Type B pancreatic cell (in vitro differentiated cells): ENCODE measurements at regions not wholly inside any gene's neighbourhood (a gene's known extent, or its start where the extent isn't known, plus 50 kb on each side); places are given as distances from the start of the nearest gene placed in this dataset.

Source experiments
- DNase-seq: peaks from one replicate; pipeline ENCODE4 v3.0.0; 2021; ENCODE audit warnings: mixed read lengths; ENCODE audit not compliant: unreplicated experiment; ENCODE audit errors: extremely low spot score
- H3K27ac Mint-ChIP-seq: 2 replicates; pipeline ENCODE4 v1.8.0; 2021; ENCODE audit warnings: mild to moderate bottlenecking, mixed read lengths
- H3K27me3 Mint-ChIP-seq: 2 replicates; pipeline ENCODE4 v1.8.0; 2021; ENCODE audit warnings: mixed read lengths
- H3K36me3 Mint-ChIP-seq: 2 replicates; pipeline ENCODE4 v1.8.0; 2021; ENCODE audit warnings: mixed read lengths
- H3K4me1 Mint-ChIP-seq: one replicate; pipeline ENCODE4 v1.8.0; 2021; ENCODE audit warnings: mixed read lengths; ENCODE audit not compliant: unreplicated experiment
- H3K4me3 Mint-ChIP-seq: 2 replicates; pipeline ENCODE4 v1.8.0; 2021; ENCODE audit warnings: mild to moderate bottlenecking, mixed read lengths
- H3K9me3 Mint-ChIP-seq: 2 replicates; pipeline ENCODE4 v1.8.0; 2021; ENCODE audit warnings: mixed read lengths
- CTCF ChIP-seq: fragments of 200-600 bp; sonication (generic); conservative IDR thresholded peaks from 2 replicates; pipeline ENCODE4 v1.5.0; 2021; ENCODE audit warnings: antibody characterized with exemption, mild to moderate bottlenecking

DNA sequence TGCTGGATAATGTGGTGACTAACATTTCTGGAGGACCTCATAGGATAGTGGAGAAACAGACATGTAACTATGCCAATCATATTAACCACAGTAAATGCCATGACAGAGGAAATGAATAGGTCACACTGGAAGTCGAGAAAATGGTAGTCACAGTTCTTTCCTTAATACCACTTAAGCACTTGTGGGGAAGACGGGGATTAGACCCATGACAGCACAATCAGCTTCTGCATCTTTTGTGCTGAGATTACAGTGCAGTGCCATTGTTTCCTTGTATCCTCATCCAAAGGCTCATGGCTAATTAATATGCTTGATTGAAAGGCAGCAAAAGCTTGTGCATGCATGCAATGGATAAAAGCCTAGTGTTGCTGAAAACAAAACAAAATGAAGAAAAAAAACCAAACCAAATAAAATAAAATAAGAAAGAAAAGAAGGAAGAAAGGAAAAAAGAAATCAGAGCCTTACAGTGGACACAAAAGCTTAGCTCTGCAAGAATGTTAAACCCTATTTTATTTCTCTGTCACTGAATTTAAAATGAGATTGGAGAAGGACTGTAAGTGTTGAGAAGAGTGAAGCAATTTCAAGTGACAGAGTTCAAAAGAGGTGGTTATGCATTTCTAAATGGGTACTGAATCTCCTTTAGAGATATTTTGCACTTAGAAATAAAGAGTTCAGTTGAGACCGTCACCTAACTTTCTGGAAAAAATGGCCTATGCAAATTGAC lies 1011.9 kb downstream of the CDH8 start:
- no peak overlapping the region for H3K4me3 Mint-ChIP-seq

DNA sequence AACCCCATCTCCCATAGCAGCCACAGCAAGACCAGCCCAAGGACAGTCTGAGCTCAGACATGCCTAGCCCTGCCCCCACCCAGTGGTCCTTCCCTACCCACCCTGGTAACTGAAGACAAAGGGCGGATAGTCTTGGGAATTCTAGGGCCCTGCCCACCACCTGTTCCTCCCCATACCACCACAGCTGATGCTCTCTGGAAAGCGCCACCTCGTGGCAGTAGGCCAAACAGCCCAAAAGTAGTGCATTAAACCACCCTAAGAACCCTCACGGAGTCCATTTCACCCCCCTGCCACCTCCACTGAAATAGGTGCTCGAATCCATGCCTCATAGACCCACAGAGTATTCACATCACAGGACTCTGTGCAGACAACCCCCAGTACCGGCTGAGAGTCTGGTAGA lies 1021.4 kb downstream of the CDH8 start:
- no peak for TF ChIP-seq CTCF

More for the DNA sequence above, 1011.9 kb downstream of the CDH8 start:
- Mint-ChIP-seq H3K27ac (no peak overlapping the region), H3K4me1 (no peaks in the 10 kb centered on the region), H3K27me3 (peaks cover 3% of the 10 kb centered on the region), H3K36me3 (no peaks in the 10 kb centered on the region), H3K9me3 (no peaks in the 10 kb centered on the region)
- DNase-seq = no peak
- no peak for TF ChIP-seq CTCF

DNA sequence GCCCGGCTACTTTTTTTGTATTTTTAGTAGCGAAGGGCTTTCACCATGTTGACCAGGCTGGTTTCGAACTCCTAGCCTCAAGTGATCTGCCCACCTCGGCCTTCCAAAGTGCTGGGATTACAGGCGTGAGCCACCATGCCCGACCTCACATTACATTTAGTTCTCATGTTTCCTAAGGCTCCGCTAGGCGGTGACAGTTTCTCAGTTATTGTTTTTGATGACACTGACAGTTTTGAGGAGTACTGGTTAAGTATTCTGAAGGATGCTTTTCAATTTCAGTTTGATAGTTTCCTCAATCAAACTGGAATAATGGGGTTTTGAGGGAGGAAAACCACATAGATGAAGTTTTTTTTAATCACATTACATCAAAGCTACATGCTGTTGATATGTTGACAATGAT lies 1028.5 kb downstream of the CDH8 start:
- no peaks in the 10 kb centered on the region for H3K27me3 Mint-ChIP-seq
- no peaks in the 10 kb centered on the region for H3K9me3 Mint-ChIP-seq
- no peaks in the 10 kb centered on the region for H3K36me3 Mint-ChIP-seq
- DNase-seq = no peak
- H3K27ac Mint-ChIP-seq = no peak overlapping the region
- no peak for TF ChIP-seq CTCF
- H3K4me3 Mint-ChIP-seq = no peak overlapping the region
- H3K4me1 Mint-ChIP-seq = no peaks in the 10 kb centered on the region

More for the DNA sequence above, 1021.4 kb downstream of the CDH8 start:
- no peak for DNase-seq
- no peaks in the 10 kb centered on the region for H3K27me3 Mint-ChIP-seq
- H3K36me3 Mint-ChIP-seq = no peaks in the 10 kb centered on the region
- H3K27ac Mint-ChIP-seq = no peak overlapping the region
- H3K4me1 Mint-ChIP-seq = no peaks in the 10 kb centered on the region
- peaks cover 5% of the 10 kb centered on the region for H3K9me3 Mint-ChIP-seq
- no peak overlapping the region for H3K4me3 Mint-ChIP-seq

GRCh38 chr16:61005952-61006351 lies 1030.3 kb downstream of the CDH8 start:
- no peak overlapping the region for H3K4me3 Mint-ChIP-seq
- H3K36me3 Mint-ChIP-seq = no peaks in the 10 kb centered on the region
- H3K27me3 Mint-ChIP-seq = no peaks in the 10 kb centered on the region
- no peak for TF ChIP-seq CTCF
- DNase-seq = no peak
- H3K9me3 Mint-ChIP-seq = no peaks in the 10 kb centered on the region
- H3K4me1 Mint-ChIP-seq = no peaks in the 10 kb centered on the region
- no peak overlapping the region for H3K27ac Mint-ChIP-seq

- Mint-ChIP-seq H3K36me3 (no peaks in the 10 kb centered on the region), H3K4me1 (no peaks in the 10 kb centered on the region), H3K4me3 (no peak overlapping the region), H3K9me3 (no peaks in the 10 kb centered on the region), H3K27me3 (no peaks in the 10 kb centered on the region), H3K27ac (no peak overlapping the region)
- no peak for DNase-seq
- no peak for TF ChIP-seq CTCF
Measured at GRCh38 chr16:61002479-61003204, 1033.6 kb downstream of the CDH8 start.
